ENCODE measurements at regions not wholly inside any gene's neighbourhood (a gene's known extent, or its start where the extent isn't known, plus 50 kb on each side); places are given as distances from the start of the nearest gene placed in this dataset.

DNA sequence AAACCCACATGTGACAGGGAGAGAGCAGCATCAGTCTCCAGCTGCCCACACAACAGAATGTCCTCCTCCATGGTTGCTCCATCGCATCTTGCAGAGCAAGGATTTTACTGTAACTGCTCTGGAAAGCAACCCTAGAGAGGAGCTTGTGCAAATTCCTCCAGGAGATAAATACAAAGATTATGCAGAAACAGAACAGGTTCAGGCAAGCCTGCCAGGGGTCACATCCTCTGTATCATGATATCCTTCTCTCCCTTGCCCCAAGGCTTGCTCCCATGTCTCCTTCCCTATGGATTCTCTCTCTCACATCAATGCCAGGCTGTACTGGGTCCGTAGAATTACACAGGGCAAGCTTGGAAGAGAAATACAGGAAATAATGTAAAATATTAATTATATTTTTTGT is 226.0 kb downstream of the MPDZ start:
- TF ChIP-seq CTCF (IDR thresholded peaks at IDR 0.05) (no peak), POLR2A (IDR thresholded peaks at IDR 0.05) (no peak)

Measured in adrenal gland (tissue), 5 donors.